Epithelial cell of proximal tubule (primary cell): ENCODE measurements at regions not wholly inside any gene's neighbourhood (a gene's known extent, or its start where the extent isn't known, plus 50 kb on each side); places are given as distances from the start of the nearest gene placed in this dataset.

Experiments used
- DNase-seq: peaks from one replicate; pipeline ENCODE4 v3.0.0-alpha.2; 2011; ENCODE audit warnings: low read depth
- H3K4me3 ChIP-seq: 2 replicates; pipeline ENCODE4 v1.5.1; 2011; ENCODE audit warnings: low read depth, mild to moderate bottlenecking, low read length
- CTCF ChIP-seq: conservative IDR thresholded peaks from 2 replicates; pipeline ENCODE4 v1.5.1; 2012; ENCODE audit warnings: low read depth, mild to moderate bottlenecking, low read length

DNA sequence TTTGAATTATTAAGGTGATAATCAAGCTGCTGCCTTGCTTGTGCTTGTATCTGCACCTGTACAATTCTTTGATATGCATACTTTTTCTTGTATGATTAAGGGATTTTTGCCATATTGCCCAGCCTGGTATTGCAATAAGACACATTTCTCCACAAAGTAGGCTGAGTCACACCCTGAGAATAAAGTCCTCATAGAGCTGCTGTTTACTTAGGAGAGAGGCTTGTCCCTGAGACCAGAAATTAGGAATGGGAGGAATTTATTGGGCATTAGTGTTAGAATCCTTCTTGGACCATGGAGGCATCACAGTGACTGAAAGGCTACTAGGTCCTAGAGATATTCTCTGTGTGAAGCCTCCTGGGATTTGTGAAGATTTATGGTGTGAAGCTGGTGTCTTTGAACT is 506.8 kb upstream of the FBXO33 start:
- no peak overlapping the region for H3K4me3 ChIP-seq
- DNase-seq = no peak
- TF ChIP-seq CTCF = no peak

DNA sequence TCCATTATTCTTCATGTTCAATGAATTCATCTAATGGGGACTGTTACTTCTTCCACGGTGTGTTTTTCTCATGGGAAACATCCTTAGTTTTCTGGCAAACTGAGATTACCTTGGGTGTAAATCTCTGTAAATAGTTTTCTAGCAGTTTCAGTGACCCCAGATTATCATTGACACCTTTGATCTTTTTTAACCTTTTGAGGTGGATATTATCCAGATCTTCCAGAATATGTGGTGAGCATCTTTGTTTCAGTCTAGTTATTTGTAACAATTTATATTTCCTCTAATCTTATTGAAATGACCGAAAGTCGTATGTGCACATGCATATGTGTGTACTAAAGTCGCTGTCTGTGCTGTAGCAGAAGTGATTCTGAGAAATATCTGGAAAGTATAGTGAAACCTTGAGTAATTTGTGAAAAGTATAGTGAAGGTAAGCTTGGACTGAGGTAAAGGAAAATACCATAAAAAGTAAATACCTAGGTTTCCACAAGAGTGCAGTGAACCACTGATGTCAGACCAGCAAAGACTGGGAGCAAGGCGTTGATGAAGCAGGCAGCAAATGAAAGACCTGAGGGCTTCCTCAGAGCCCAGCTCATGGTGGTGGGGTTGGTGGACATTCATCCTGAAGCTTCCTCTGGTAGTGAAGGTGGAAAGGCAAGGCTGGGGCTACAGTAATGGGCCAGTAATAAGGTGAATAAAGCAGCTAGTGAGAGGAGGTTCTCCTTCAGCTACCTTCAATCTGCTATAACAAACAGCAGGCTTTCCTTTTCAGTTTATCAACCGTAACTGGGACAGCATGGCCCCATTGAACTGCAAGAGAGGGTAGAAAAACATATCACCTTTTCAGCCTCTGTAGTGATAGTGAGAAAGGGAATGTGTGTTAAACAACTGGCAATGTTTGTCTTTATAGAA is 480.2 kb upstream of the FBXO33 start:
- H3K4me3 ChIP-seq = no peak overlapping the region
- TF ChIP-seq CTCF = no peak
- no peak for DNase-seq

DNA sequence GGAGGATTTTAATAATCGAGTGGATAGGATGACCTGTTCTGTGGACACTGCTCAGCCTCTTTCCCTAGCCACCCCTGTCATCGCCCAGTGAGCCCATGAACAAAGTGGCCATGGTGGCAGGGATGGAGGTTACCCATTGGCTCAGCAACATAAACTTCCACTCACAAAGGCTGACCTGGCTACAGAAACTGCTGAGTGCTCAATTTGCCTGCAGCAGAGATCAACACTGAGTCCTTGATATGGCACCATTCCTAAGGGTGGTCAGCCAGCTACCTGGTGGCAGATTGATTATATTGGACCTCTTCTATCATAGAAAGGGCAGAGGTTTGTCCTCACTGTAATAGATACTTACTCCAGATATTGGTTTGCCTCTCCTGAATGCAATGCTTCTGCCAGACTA is 465.4 kb upstream of the FBXO33 start:
- TF ChIP-seq CTCF = no peak
- DNase-seq = no peak
- H3K4me3 ChIP-seq = no peak overlapping the region

GRCh38 chr14:39890026-39890425 is 457.8 kb upstream of the FBXO33 start:
- H3K4me3 ChIP-seq = no peak overlapping the region
- no peak for DNase-seq
- TF ChIP-seq CTCF = no peak

GRCh38 chr14:39884091-39884490 is 451.9 kb upstream of the FBXO33 start:
- DNase-seq = no peak
- TF ChIP-seq CTCF = no peak

DNA sequence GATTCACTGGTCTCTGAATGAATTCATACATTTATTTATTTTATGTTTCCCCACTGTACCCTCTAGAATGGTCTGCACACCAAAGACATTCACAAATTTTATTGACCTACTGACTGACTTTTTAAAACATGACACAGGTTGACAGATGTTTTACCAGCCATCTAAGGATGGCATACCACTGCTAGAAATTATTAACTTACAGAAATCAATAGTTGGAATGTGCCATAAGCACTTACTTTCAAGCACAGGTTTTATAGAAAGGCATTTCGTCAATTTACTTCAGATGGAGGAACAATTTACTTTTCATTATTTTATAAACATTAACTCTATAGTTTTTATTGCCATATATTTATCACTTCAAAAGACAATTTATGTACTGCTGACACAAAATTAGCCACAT is 448.7 kb upstream of the FBXO33 start:
- TF ChIP-seq CTCF = no peak
- H3K4me3 ChIP-seq = no peak overlapping the region
- no peak for DNase-seq

More at GRCh38 chr14:39884091-39884490, 451.9 kb upstream of the FBXO33 start:
- H3K4me3 ChIP-seq = no peak overlapping the region
